Parathyroid adenoma (tissue), 2 donors: ENCODE measurements at regions not wholly inside any gene's neighbourhood (a gene's known extent, or its start where the extent isn't known, plus 50 kb on each side); places are given as distances from the start of the nearest gene placed in this dataset.

Experiments
- H2AFZ ChIP-seq: fragments of 300-600 bp; sonication (generic); one replicate; pipeline ENCODE4 v1.7.0; 2017; ENCODE audit warnings: antibody characterized with exemption, mild to moderate bottlenecking
- H3K27ac ChIP-seq: fragments of 300-600 bp; sonication (generic); one replicate; pipeline ENCODE4 v1.7.0; 2017
- H3K27me3 ChIP-seq: fragments of 300-600 bp; sonication (generic); one replicate; pipeline ENCODE4 v1.7.0; 2017; ENCODE audit warnings: low read length; ENCODE audit not compliant: control insufficient read depth, insufficient read depth
- H3K36me3 ChIP-seq: fragments of 300-600 bp; sonication (generic); one replicate; pipeline ENCODE4 v1.7.0; 2017; ENCODE audit warnings: low read length; ENCODE audit not compliant: control insufficient read depth, insufficient read depth
- H3K4me1 ChIP-seq: fragments of 300-600 bp; sonication (generic); one replicate; pipeline ENCODE4 v1.7.0; 2017; ENCODE audit warnings: control low read depth
- H3K4me2 ChIP-seq: fragments of 300-600 bp; sonication (generic); one replicate; pipeline ENCODE4 v1.7.0; 2017; ENCODE audit warnings: low read length
- H3K4me3 ChIP-seq: fragments of 300-600 bp; sonication (generic); one replicate; pipeline ENCODE4 v1.7.0; 2017; ENCODE audit warnings: low read depth, low read length
- H3K79me2 ChIP-seq: fragments of 300-600 bp; sonication (generic); one replicate; pipeline ENCODE4 v1.7.0; 2017; ENCODE audit warnings: control low read depth
- H3K9ac ChIP-seq: fragments of 300-600 bp; sonication (generic); one replicate; pipeline ENCODE4 v1.7.0; 2017; ENCODE audit warnings: mild to moderate bottlenecking
- H3K9me3 ChIP-seq: fragments of 300-600 bp; sonication (generic); one replicate; pipeline ENCODE4 v1.7.0; 2017; ENCODE audit warnings: low read length; ENCODE audit not compliant: control insufficient read depth
- CTCF ChIP-seq: fragments of 300-600 bp; sonication (generic); IDR thresholded peaks from one replicate; pipeline ENCODE4 v1.7.0; 2017; ENCODE audit warnings: antibody characterized with exemption, mild to moderate bottlenecking
- donor health status: primary hyperparathyroidism.

- no peak overlapping the region for H3K9ac ChIP-seq
- H3K27ac ChIP-seq = no peak overlapping the region
- no peak overlapping the region for H2AFZ ChIP-seq
- no peak overlapping the region for H3K4me2 ChIP-seq
- no peaks in the 10 kb centered on the region for H3K27me3 ChIP-seq
- TF ChIP-seq CTCF = no peak
- no peaks in the 10 kb centered on the region for H3K36me3 ChIP-seq
- no peaks in the 10 kb centered on the region for H3K4me1 ChIP-seq
- H3K79me2 ChIP-seq = no peaks in the 10 kb centered on the region
- no peak overlapping the region for H3K4me3 ChIP-seq
- H3K9me3 ChIP-seq = no peaks in the 10 kb centered on the region
Observed at GRCh38 chr20:41874658-41875057, 256.5 kb upstream of the CHD6 start.

GRCh38 chr20:41872930-41873329 is 254.8 kb upstream of the CHD6 start:
- H3K4me1 ChIP-seq = no peaks in the 10 kb centered on the region
- H3K27me3 ChIP-seq = no peaks in the 10 kb centered on the region
- no peaks in the 10 kb centered on the region for H3K79me2 ChIP-seq
- H3K27ac ChIP-seq = no peak overlapping the region
- H2AFZ ChIP-seq = no peak overlapping the region
- no peaks in the 10 kb centered on the region for H3K36me3 ChIP-seq
- no peaks in the 10 kb centered on the region for H3K9me3 ChIP-seq
- H3K4me2 ChIP-seq = no peak overlapping the region
- TF ChIP-seq CTCF = no peak
- H3K9ac ChIP-seq = no peak overlapping the region
- H3K4me3 ChIP-seq = no peak overlapping the region

- Histone ChIP-seq H3K27ac (no peak overlapping the region), H3K4me3 (no peak overlapping the region), H3K27me3 (no peaks in the 10 kb centered on the region), H3K36me3 (no peaks in the 10 kb centered on the region), H3K9ac (no peak overlapping the region), H3K4me2 (no peak overlapping the region), H2AFZ (no peak overlapping the region), H3K4me1 (no peaks in the 10 kb centered on the region), H3K79me2 (no peaks in the 10 kb centered on the region), H3K9me3 (no peaks in the 10 kb centered on the region)
- no peak for TF ChIP-seq CTCF
Observed at GRCh38 chr20:41870869-41871462, 252.8 kb upstream of the CHD6 start.

GRCh38 chr20:41869261-41869660 is 251.1 kb upstream of the CHD6 start:
- Histone ChIP-seq H3K4me1 (no peaks in the 10 kb centered on the region), H3K27ac (no peak overlapping the region), H2AFZ (no peak overlapping the region), H3K79me2 (no peaks in the 10 kb centered on the region), H3K27me3 (no peaks in the 10 kb centered on the region), H3K9ac (no peak overlapping the region), H3K36me3 (no peaks in the 10 kb centered on the region), H3K4me2 (no peak overlapping the region), H3K4me3 (no peak overlapping the region), H3K9me3 (no peaks in the 10 kb centered on the region)
- no peak for TF ChIP-seq CTCF

- no peak overlapping the region for H3K9ac ChIP-seq
- H2AFZ ChIP-seq = no peak overlapping the region
- no peak overlapping the region for H3K4me3 ChIP-seq
- H3K27me3 ChIP-seq = no peaks in the 10 kb centered on the region
- no peak for TF ChIP-seq CTCF
- peaks cover 3% of the 10 kb centered on the region for H3K4me1 ChIP-seq
- no peaks in the 10 kb centered on the region for H3K36me3 ChIP-seq
- H3K9me3 ChIP-seq = no peaks in the 10 kb centered on the region
- H3K4me2 ChIP-seq = no peak overlapping the region
- no peaks in the 10 kb centered on the region for H3K79me2 ChIP-seq
- H3K27ac ChIP-seq = no peak overlapping the region
Observed at GRCh38 chr20:41865938-41866337, 247.8 kb upstream of the CHD6 start.
